Urinary bladder (tissue), 3 donors: ENCODE measurements at regions not wholly inside any gene's neighbourhood (a gene's known extent, or its start where the extent isn't known, plus 50 kb on each side); places are given as distances from the start of the nearest gene placed in this dataset.

Source experiments
- DNase-seq: peaks from one replicate; pipeline ENCODE4 v3.0.0-alpha.2; 2015; ENCODE audit errors: extremely low spot score
- H3K27ac ChIP-seq: one replicate; pipeline ENCODE4 v1.5.1; 2013; ENCODE audit warnings: low read depth, mild to moderate bottlenecking, moderate library complexity
- H3K36me3 ChIP-seq: one replicate; pipeline ENCODE4 v1.6.1; 2013; ENCODE audit warnings: mild to moderate bottlenecking, moderate library complexity; ENCODE audit not compliant: insufficient read depth
- H3K4me1 ChIP-seq: one replicate; pipeline ENCODE4 v1.6.1; 2013; ENCODE audit warnings: mild to moderate bottlenecking, moderate library complexity; ENCODE audit not compliant: insufficient read depth
- H3K4me3 ChIP-seq: one replicate; pipeline ENCODE4 v1.5.1; 2013; ENCODE audit warnings: low read depth, low read length
- WGBS: extraction: QIAGEN DNeasy Blood & Tissue Kit; methylation state at CpG from one replicate; pipeline ENCODE4 v1.1.7; 2013; 5-methylcytosine and 5-hydroxymethylcytosine counted together
- donor health status: healthy with polysubstance abuse.
- donor health status: healthy.

DNA sequence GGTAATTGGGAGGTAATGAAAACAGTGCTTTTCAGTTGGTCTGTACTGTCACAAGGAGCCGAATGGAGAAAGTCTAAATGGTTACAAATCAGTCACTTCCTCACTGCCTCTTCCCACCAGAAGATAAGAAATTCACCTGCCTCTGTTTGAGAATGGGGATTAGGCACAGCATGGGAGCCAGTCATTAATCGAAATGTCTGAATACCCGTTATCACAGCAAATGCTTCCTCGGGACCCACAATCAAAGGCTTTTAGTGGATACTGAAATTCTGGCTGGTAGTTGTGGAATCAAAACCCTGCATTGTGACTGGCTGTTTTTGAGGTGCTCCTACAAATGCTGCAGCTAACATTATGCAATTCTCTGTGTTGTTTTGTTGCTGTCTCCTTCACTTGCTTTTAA, 461.0 kb upstream of the MEX3C start:
- WGBS: 31% methylated on average over 4 of the region's 4 CpGs
- no peaks in the 10 kb centered on the region for H3K36me3 ChIP-seq
- DNase-seq: no peak
- H3K27ac ChIP-seq: no peak overlapping the region
- no peak overlapping the region for H3K4me3 ChIP-seq
- no peaks in the 10 kb centered on the region for H3K4me1 ChIP-seq

DNA sequence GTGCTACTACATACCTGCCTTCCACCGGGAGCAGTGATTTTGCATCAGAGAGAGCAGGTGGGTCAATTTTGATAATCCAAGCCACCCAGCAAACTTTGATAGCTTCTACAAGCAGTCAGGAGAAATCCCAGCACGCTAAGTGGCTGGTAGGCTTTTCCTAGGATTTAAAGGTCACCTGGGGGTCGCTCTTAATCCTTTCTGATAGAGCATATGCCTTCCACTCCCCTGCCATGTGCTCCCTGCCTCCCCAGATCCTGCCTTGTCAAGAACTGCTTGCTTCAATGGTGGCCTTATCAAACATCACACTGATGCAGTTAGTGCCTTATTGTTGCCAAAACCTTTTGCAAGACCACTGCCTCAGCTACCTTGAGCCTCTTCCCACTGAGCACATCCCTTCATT, 462.3 kb upstream of the MEX3C start:
- no peaks in the 10 kb centered on the region for H3K4me1 ChIP-seq
- no peak overlapping the region for H3K4me3 ChIP-seq
- no peak for DNase-seq
- H3K36me3 ChIP-seq: no peaks in the 10 kb centered on the region
- WGBS: 37% methylated on average over 3 of the region's 3 CpGs
- H3K27ac ChIP-seq: no peak overlapping the region

DNA sequence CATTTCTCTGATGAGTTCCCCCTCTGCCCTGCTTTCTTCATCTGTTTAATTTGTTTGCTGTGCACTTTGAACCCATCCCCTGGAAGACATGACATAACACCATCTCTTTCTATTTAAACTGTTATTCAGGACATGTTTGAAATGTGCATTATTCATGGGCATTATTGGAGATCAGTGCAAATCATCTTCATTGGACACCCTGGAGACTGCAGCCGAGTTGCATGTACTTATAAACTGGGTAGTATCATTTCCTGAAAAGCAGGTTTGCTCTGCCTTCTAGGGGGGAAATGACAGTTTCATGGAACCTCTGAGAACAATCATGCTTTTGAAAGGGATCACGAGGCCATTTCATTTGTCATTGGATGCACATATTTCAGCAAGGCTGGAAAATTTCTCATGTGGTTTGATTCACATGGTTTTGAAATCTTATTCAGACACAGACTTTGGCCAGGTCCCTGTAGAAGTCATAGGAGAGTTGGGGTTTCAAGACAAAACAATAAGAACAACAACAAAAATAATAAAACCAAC, 462.8 kb upstream of the MEX3C start:
- H3K27ac ChIP-seq: no peak overlapping the region
- no peaks in the 10 kb centered on the region for H3K36me3 ChIP-seq
- DNase-seq: no peak
- H3K4me1 ChIP-seq: no peaks in the 10 kb centered on the region
- WGBS: 43% methylated on average over 2 of the region's 2 CpGs
- H3K4me3 ChIP-seq: no peak overlapping the region

DNA sequence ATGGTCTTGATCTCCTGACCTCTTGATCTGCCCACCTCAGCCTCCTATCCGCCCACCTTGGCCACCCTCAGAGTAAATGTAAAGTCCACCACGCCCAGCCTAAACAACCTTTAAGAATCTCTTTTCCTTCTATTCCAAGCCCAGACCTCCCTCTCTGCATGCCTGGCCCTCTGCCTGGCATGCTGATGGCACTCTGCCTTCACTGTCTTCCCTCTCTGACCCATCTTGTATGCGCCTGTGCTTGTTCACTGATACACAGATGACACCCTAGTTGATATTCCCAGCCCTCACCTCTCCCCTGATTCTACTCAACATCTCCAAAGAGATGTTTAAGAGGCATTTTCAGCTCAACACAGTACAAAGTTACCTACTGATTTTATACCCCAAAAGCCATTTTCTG, 466.8 kb upstream of the MEX3C start:
- Histone ChIP-seq H3K36me3 (no peaks in the 10 kb centered on the region), H3K27ac (no peak overlapping the region), H3K4me3 (no peak overlapping the region), H3K4me1 (no peaks in the 10 kb centered on the region)
- no peak for DNase-seq
- WGBS: 76% methylated on average over 3 of the region's 3 CpGs

DNA sequence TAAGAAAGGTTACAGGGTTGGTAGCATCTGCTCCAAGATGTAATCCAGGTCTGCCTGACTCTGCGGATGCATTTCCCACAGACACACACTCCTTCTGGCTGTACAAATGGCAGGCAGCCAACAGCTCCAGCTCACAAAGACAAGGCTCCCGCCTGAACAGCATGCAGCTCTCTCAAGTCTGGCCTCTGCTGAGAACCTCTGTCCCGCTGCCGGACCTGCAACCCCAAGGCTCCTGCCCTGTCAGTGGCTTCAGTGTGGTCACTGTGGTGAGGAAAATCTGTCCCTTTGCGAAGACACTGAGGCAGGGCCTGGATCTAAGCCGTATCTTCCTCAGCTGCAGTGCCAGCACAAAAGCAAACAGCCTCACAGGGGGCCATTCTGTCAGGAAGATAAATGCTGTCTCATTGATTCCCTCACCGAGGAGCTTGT, 469.3 kb upstream of the MEX3C start:
- no peak for DNase-seq
- Histone ChIP-seq H3K4me3 (no peak overlapping the region), H3K36me3 (no peaks in the 10 kb centered on the region), H3K4me1 (no peaks in the 10 kb centered on the region), H3K27ac (no peak overlapping the region)
- 25% methylated on average over 7 of the region's 7 CpGs for WGBS

DNA sequence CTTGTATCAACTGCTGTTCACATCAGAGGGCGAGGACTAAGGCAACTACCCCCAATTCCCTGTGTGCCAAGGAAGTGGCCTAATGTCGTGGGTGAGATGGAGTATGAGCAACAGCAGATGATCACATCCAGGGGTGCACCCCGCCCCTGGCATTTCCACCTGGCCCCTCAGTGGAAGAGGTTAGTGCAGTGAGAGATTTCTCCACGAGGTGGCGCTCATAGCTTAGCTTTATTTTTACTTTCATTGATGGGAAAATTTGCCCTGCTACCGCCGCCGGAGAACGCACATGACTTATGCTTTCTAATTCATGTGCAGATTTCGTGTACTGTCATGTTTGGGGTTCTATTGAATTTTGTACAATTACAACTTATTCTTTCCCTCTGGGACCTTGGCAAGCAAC, 470.6 kb upstream of the MEX3C start:
- H3K27ac ChIP-seq: no peak overlapping the region
- H3K4me1 ChIP-seq: no peaks in the 10 kb centered on the region
- H3K4me3 ChIP-seq: no peak overlapping the region
- peak; percentile 13 for DNase-seq
- no peaks in the 10 kb centered on the region for H3K36me3 ChIP-seq
- WGBS: 10% methylated on average over 10 of the region's 10 CpGs

- no peak overlapping the region for H3K4me3 ChIP-seq
- 49% methylated on average over 2 of the region's 2 CpGs for WGBS
Measured at GRCh38 chr18:51668607-51669006, 471.1 kb upstream of the MEX3C start.

GRCh38 chr18:51686590-51686989, 489.1 kb upstream of the MEX3C start:
- no peak overlapping the region for H3K27ac ChIP-seq
- no peak for DNase-seq

More at GRCh38 chr18:51668607-51669006, 471.1 kb upstream of the MEX3C start:
- H3K4me1 ChIP-seq: no peaks in the 10 kb centered on the region
- no peaks in the 10 kb centered on the region for H3K36me3 ChIP-seq
- no peak for DNase-seq
- no peak overlapping the region for H3K27ac ChIP-seq

GRCh38 chr18:51687845-51688585, 490.5 kb upstream of the MEX3C start:
- no peak overlapping the region for H3K4me3 ChIP-seq
- no peak for DNase-seq
- H3K36me3 ChIP-seq: no peaks in the 10 kb centered on the region
- 47% methylated on average over 2 of the region's 2 CpGs for WGBS
- H3K27ac ChIP-seq: no peak overlapping the region
- H3K4me1 ChIP-seq: no peaks in the 10 kb centered on the region

More at GRCh38 chr18:51686590-51686989, 489.1 kb upstream of the MEX3C start:
- 42% methylated on average over 7 of the region's 7 CpGs for WGBS
- Histone ChIP-seq H3K4me3 (no peak overlapping the region), H3K36me3 (no peaks in the 10 kb centered on the region), H3K4me1 (no peaks in the 10 kb centered on the region)

DNA sequence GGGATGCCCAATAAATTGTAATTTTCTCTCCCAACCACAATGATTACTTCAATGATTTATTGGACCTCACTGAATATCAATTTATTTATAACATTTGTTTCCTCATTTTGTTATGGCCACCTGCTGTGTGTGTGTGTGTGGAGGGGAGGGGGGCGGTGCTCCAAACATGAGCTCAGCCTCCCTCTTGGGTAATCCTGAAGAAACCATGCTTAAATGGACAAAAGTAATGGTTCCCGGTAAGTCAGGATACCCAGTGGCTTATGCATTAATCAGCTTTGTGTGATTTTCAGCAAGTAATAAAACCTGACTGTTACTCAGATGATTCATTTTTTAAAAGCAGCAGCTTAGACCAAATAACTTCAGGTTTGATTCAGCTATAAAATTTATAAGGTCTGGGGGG, 495.1 kb upstream of the MEX3C start:
- WGBS: 82% methylated on average over 2 of the region's 2 CpGs
- Histone ChIP-seq H3K27ac (no peak overlapping the region), H3K4me3 (no peak overlapping the region), H3K4me1 (no peaks in the 10 kb centered on the region), H3K36me3 (no peaks in the 10 kb centered on the region)
- DNase-seq: no peak

GRCh38 chr18:51711298-51711889, 513.9 kb upstream of the MEX3C start:
- 45% methylated on average over 2 of the region's 2 CpGs for WGBS
- no peaks in the 10 kb centered on the region for H3K36me3 ChIP-seq
- H3K4me1 ChIP-seq: no peaks in the 10 kb centered on the region
- no peak overlapping the region for H3K27ac ChIP-seq
- no peak for DNase-seq
- no peak overlapping the region for H3K4me3 ChIP-seq

GRCh38 chr18:51712821-51713220, 515.3 kb upstream of the MEX3C start:
- no peaks in the 10 kb centered on the region for H3K4me1 ChIP-seq
- 54% methylated on average over 2 of the region's 2 CpGs for WGBS
- H3K36me3 ChIP-seq: no peaks in the 10 kb centered on the region
- no peak overlapping the region for H3K27ac ChIP-seq
- no peak overlapping the region for H3K4me3 ChIP-seq
- no peak for DNase-seq

DNA sequence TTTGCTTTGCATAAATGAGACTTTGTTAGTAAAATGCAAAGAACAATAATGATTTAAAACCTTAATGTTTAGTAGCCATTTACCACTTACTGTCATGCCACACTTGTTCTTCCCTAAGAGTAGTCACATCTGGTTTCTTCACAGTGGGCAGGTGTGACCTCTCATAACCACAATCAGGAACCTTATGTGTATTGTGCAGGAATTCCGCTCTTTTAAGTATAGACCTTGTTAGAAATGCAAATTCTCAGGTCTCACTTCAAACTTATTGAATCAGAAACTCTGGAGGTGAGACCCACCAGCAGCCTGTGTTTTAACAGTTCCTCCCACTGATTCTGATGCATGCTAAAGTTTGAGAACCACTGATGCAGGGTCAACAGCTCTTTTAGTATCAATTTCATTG, 518.8 kb upstream of the MEX3C start:
- no peak overlapping the region for H3K27ac ChIP-seq
- no peak for DNase-seq
- H3K4me3 ChIP-seq: no peak overlapping the region
- no peaks in the 10 kb centered on the region for H3K4me1 ChIP-seq
- H3K36me3 ChIP-seq: no peaks in the 10 kb centered on the region
- WGBS: 91% methylated on average over 1 of the region's 1 CpG

DNA sequence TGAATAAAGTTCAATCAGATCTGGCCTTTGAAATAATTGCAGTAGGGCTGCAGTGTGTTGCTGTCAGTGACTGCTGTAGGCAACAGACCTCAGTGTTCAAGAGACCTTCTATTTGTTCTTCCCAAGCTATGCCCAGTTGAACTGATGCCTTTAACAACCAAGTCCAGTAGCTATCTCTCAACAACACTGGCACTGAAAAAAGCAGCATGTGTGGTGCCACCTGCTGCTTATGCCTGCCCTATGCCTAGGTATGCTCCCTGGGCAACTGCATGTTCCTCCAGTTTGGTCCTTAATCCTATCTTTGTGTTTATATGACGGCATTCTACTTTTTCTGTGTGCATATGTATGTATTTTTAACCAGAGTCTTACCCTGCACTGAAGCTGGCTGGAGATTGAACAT, 523.9 kb upstream of the MEX3C start:
- Histone ChIP-seq H3K36me3 (no peaks in the 10 kb centered on the region), H3K27ac (no peak overlapping the region), H3K4me3 (no peak overlapping the region), H3K4me1 (no peaks in the 10 kb centered on the region)
- DNase-seq: no peak
- 69% methylated on average over 1 of the region's 1 CpG for WGBS
